ENCODE measurements at regions not wholly inside any gene's neighbourhood (a gene's known extent, or its start where the extent isn't known, plus 50 kb on each side); places are given as distances from the start of the nearest gene placed in this dataset.

DNA sequence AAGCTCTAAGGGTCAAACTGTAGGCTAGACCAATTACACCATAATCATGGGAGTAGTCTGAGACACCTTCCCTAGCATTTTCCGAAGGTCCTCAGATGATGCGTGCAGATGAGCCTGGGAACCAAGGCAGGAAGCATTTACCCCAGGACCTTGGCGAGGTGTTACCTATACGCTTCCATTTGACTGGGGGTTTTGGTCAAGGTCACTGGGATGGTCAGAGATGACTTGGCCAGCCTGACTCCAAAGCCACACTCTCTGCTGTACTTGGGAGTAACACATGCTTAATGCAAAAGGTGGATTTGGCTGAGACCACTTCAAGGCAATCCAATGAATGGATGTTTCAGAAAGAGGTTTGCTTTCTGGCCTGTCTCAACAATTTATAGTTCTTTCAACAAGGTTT is 98.9 kb upstream of the IRS2 start:
- no TSS peak for BruUV-seq (replicated peaks)
- intact Hi-C loops (cut with micrococcal nuclease) = no loop called here
- Mint-ChIP-seq H3K36me3 (ENCODE audit: insufficient read depth, unreplicated experiment) (no peaks in the 10 kb centered on the region), H3K9me3 (ENCODE audit: unreplicated experiment) (no peaks in the 10 kb centered on the region), H3K27me3 (ENCODE audit: insufficient read depth, unreplicated experiment) (no peaks in the 10 kb centered on the region), H3K4me3 (ENCODE audit: unreplicated experiment) (no peak overlapping the region), H3K4me1 (ENCODE audit: insufficient read depth, unreplicated experiment) (no peaks in the 10 kb centered on the region), H3K27ac (ENCODE audit: low read depth, unreplicated experiment) (no peak overlapping the region)
- ChIA-PET POLR2A (no interaction called here), CTCF (no interaction called here)
- DNase-seq (ENCODE audit: unreplicated experiment) = no peak
- TF ChIP-seq, protein P1, sequence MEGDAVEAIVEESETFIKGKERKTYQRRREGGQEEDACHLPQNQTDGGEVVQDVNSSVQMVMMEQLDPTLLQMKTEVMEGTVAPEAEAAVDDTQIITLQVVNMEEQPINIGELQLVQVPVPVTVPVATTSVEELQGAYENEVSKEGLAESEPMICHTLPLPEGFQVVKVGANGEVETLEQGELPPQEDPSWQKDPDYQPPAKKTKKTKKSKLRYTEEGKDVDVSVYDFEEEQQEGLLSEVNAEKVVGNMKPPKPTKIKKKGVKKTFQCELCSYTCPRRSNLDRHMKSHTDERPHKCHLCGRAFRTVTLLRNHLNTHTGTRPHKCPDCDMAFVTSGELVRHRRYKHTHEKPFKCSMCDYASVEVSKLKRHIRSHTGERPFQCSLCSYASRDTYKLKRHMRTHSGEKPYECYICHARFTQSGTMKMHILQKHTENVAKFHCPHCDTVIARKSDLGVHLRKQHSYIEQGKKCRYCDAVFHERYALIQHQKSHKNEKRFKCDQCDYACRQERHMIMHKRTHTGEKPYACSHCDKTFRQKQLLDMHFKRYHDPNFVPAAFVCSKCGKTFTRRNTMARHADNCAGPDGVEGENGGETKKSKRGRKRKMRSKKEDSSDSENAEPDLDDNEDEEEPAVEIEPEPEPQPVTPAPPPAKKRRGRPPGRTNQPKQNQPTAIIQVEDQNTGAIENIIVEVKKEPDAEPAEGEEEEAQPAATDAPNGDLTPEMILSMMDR (IDR thresholded peaks at IDR 0.05; ENCODE audit: unreplicated experiment) = no peak

DNA sequence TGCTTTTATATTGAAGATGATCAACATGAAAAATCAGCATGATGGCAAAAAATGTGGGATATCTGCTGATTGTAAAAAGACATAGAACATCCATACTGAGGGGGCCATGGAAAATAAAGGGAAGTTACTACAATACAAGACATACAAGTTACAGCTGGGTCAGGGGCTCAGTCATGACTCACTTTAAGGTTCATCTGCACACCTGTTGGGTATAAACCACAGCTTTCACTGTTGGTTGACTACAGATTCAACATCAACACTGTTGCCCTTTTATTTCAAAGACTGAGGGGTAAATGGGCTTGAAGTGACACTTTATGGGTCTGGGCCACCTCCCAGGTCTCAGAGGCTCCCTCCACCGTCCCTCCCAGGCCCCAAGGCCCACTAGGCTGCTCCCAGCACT is 98.1 kb upstream of the IRS2 start:
- H3K27me3 Mint-ChIP-seq (ENCODE audit: insufficient read depth, unreplicated experiment) = no peaks in the 10 kb centered on the region
- no TSS peak for BruUV-seq (replicated peaks)
- H3K4me1 Mint-ChIP-seq (ENCODE audit: insufficient read depth, unreplicated experiment) = no peaks in the 10 kb centered on the region
- no peak overlapping the region for H3K4me3 Mint-ChIP-seq (ENCODE audit: unreplicated experiment)
- no peaks in the 10 kb centered on the region for H3K36me3 Mint-ChIP-seq (ENCODE audit: insufficient read depth, unreplicated experiment)
- TF ChIP-seq, protein P1 (IDR thresholded peaks at IDR 0.05; ENCODE audit: unreplicated experiment) = no peak
- DNase-seq (ENCODE audit: unreplicated experiment) = no peak
- ChIA-PET CTCF (interaction anchor here (0.7 kb wide), 1 partner anchor 832 kb away, joined by 3 read pairs; no protein-coding TSS in a partner anchor), POLR2A (interaction anchor here (0.5 to 0.6 kb wide), 2 partner anchors 421 to 695 kb away, joined by 3 read pairs; no protein-coding TSS in a partner anchor)
- intact Hi-C loops (cut with micrococcal nuclease) = no loop called here
- no peak overlapping the region for H3K27ac Mint-ChIP-seq (ENCODE audit: low read depth, unreplicated experiment)
- no peaks in the 10 kb centered on the region for H3K9me3 Mint-ChIP-seq (ENCODE audit: unreplicated experiment)

DNA sequence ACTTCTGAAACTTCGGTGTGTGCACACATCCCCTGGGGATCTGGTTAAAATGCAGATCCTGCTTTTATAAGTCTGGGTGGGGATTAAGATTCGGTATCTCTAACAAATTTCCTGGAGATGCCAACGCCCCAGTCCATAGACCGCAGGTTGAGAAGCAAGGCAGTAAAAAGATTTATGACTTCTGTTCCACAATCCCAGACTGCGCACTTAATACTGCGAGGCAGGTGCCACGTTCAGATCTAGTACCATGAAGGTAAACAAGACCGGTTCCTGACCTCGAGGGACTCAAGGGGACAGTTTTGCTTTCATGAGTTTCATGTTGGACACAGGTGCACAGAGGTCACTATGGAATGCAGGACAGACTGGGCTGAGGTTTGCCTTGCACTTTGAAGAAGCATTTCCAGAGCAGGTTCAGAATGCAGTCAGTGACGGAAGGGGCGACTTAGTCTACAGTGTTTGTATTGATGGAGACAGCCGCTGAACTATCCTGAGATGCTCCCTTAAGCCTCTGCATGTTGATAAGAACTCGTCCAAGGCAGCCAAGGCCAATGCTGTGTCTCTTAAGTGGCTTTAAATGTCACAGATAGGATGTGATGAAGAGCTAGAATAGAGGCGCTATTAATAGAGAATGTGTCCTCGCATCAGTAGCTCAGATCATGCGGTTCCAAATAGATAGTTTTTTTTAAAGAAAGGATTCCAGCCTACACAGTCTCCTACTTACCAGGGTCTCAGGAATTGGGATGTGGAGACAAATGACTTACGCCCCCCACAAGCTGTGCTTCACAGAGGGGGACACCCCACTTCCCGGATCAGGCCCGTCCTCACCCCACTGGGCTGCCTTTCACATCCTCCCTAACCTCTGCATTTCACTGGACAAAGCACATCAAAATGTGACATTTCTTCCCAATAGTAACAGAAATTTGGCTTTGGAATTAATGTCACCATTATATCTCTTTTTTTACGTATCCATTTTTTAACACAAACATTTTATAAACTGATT is 97.1 kb upstream of the IRS2 start:
- no peak overlapping the region for H3K27ac Mint-ChIP-seq (ENCODE audit: low read depth, unreplicated experiment)
- POLR2A ChIA-PET = interaction anchor here (0.6 to 0.8 kb wide), 2 partner anchors 40 to 694 kb away, joined by 3 read pairs; no protein-coding TSS in a partner anchor

More for the DNA sequence above, 97.1 kb upstream of the IRS2 start:
- no TSS peak for BruUV-seq (replicated peaks)
- TF ChIP-seq, protein P1 (IDR thresholded peaks at IDR 0.05; ENCODE audit: unreplicated experiment) = no peak
- Mint-ChIP-seq H3K36me3 (ENCODE audit: insufficient read depth, unreplicated experiment) (no peaks in the 10 kb centered on the region), H3K9me3 (ENCODE audit: unreplicated experiment) (no peaks in the 10 kb centered on the region), H3K4me1 (ENCODE audit: insufficient read depth, unreplicated experiment) (no peaks in the 10 kb centered on the region), H3K4me3 (ENCODE audit: unreplicated experiment) (no peak overlapping the region), H3K27me3 (ENCODE audit: insufficient read depth, unreplicated experiment) (no peaks in the 10 kb centered on the region)
- CTCF ChIA-PET = interaction anchor here (0.6 to 0.7 kb wide), 2 partner anchors 25 to 833 kb away, joined by 3 read pairs; no protein-coding TSS in a partner anchor
- DNase-seq (ENCODE audit: unreplicated experiment) = no peak
- intact Hi-C loops (cut with micrococcal nuclease) = no loop called here

All from MCF 10A (cell line).